ENCODE measurements at regions not wholly inside any gene's neighbourhood (a gene's known extent, or its start where the extent isn't known, plus 50 kb on each side); places are given as distances from the start of the nearest gene placed in this dataset.

GRCh38 chr2:136310797-136311603 lies 193.1 kb upstream of the CXCR4 start:
- Histone ChIP-seq H3K27me3 (no peaks in the 10 kb centered on the region), H3K9me3 (no peaks in the 10 kb centered on the region), H3K36me3 (no peaks in the 10 kb centered on the region), H3K4me3 (no peak overlapping the region), H3K27ac (no peak overlapping the region), H3K4me1 (no peaks in the 10 kb centered on the region)
- DNase-seq (no peak), FAIRE-seq (no peak), ATAC-seq (no peak)
- 70 to 76% methylated on average over 11 of the region's 11 CpGs for WGBS, 2 donors
- intact Hi-C loops (cut with DNase I), result no loop called here
- no peak for TF ChIP-seq CTCF (IDR thresholded peaks at IDR 0.05)

- no peaks in the 10 kb centered on the region for H3K9me3 ChIP-seq
- H3K27me3 ChIP-seq, result no peaks in the 10 kb centered on the region
- H3K36me3 ChIP-seq, result no peaks in the 10 kb centered on the region
- no peak for TF ChIP-seq CTCF (IDR thresholded peaks at IDR 0.05)
- H3K4me1 ChIP-seq, result no peaks in the 10 kb centered on the region
- no peak for ATAC-seq
- no peak overlapping the region for H3K4me3 ChIP-seq
- no peak overlapping the region for H3K27ac ChIP-seq
- intact Hi-C loops (cut with DNase I), result no loop called here
- no peak for FAIRE-seq
- 73 to 79% methylated on average over 10 of the region's 10 CpGs for WGBS, 2 donors
- no peak for DNase-seq
Measured at GRCh38 chr2:136310005-136310495, 192.1 kb upstream of the CXCR4 start.

- 64 to 70% methylated on average over 1 of the region's 1 CpG for WGBS, 2 donors
- DNase-seq (no peak), FAIRE-seq (no peak), ATAC-seq (no peak)
- Histone ChIP-seq H3K9me3 (no peaks in the 10 kb centered on the region), H3K27ac (no peak overlapping the region), H3K4me1 (no peaks in the 10 kb centered on the region), H3K4me3 (no peak overlapping the region), H3K27me3 (no peaks in the 10 kb centered on the region), H3K36me3 (no peaks in the 10 kb centered on the region)
- no peak for TF ChIP-seq CTCF (IDR thresholded peaks at IDR 0.05)
- intact Hi-C loops (cut with DNase I), result no loop called here
Measured at GRCh38 chr2:136308611-136309010, 190.7 kb upstream of the CXCR4 start.

GRCh38 chr2:136306836-136307235 lies 188.9 kb upstream of the CXCR4 start:
- no peak overlapping the region for H3K27ac ChIP-seq
- no peaks in the 10 kb centered on the region for H3K27me3 ChIP-seq
- H3K4me1 ChIP-seq, result no peaks in the 10 kb centered on the region
- 44 to 45% methylated on average over 2 of the region's 2 CpGs for WGBS, 2 donors
- H3K36me3 ChIP-seq, result no peaks in the 10 kb centered on the region
- intact Hi-C loops (cut with DNase I), result no loop called here
- no peak for TF ChIP-seq CTCF (IDR thresholded peaks at IDR 0.05)
- FAIRE-seq, result no peak
- no peak overlapping the region for H3K4me3 ChIP-seq
- no peaks in the 10 kb centered on the region for H3K9me3 ChIP-seq
- ATAC-seq, result no peak
- DNase-seq, result no peak

GRCh38 chr2:136305517-136306192 lies 187.7 kb upstream of the CXCR4 start:
- Histone ChIP-seq H3K27me3 (no peaks in the 10 kb centered on the region), H3K4me3 (no peak overlapping the region), H3K9me3 (no peaks in the 10 kb centered on the region), H3K36me3 (no peaks in the 10 kb centered on the region), H3K4me1 (no peaks in the 10 kb centered on the region), H3K27ac (no peak overlapping the region)
- FAIRE-seq (no peak), ATAC-seq (no peak), DNase-seq (no peak)
- no peak for TF ChIP-seq CTCF (IDR thresholded peaks at IDR 0.05)
- 82 to 89% methylated on average over 7 of the region's 7 CpGs for WGBS, 2 donors
- intact Hi-C loops (cut with DNase I), result no loop called here
